Adrenal gland (tissue), 5 donors: ENCODE measurements at regions not wholly inside any gene's neighbourhood (a gene's known extent, or its start where the extent isn't known, plus 50 kb on each side); places are given as distances from the start of the nearest gene placed in this dataset.

ENCODE experiments used
- CTCF ChIP-seq, 6 experiments: fragments of 450-650 bp in 4 of 6; fragments of 200-600 bp in 2 of 6; sonication (generic) in 1 of 6; IDR thresholded peaks; 1 replicate in 5 of 6; 2 replicates in 1 of 6; pipeline versions ENCODE4 v1.5.1 to v1.8.0; 2016 to 2021; ENCODE audit warnings: antibody characterized with exemption in 6 of 6, mild to moderate bottlenecking in 2 of 6, moderate library complexity in 1 of 6
- POLR2A ChIP-seq, 2 donors: fragments of 450-650 bp; IDR thresholded peaks; one replicate each; pipeline ENCODE4 v1.6.1; 2017; ENCODE audit warnings: antibody characterized with exemption in 2 of 2, mild to moderate bottlenecking in 2 of 2, moderate library complexity in 1 of 2
- donor health status: DM: no; HTN: no; CAD: no.

- no peak for TF ChIP-seq POLR2A (IDR thresholded peaks at IDR 0.05)
- no peak for TF ChIP-seq CTCF (IDR thresholded peaks at IDR 0.05)
Observed at GRCh38 chr2:54062401-54062800, 53.0 kb upstream of the ACYP2 start.
